DMS 273 (cell line): ENCODE measurements at regions not wholly inside any gene's neighbourhood (a gene's known extent, or its start where the extent isn't known, plus 50 kb on each side); places are given as distances from the start of the nearest gene placed in this dataset.

ENCODE experiments used
- DNase-seq: peaks from one replicate; lab custom pipeline; 2025; ENCODE audit not compliant: unreplicated experiment; lab: John Stamatoyannopoulos, UW

DNA sequence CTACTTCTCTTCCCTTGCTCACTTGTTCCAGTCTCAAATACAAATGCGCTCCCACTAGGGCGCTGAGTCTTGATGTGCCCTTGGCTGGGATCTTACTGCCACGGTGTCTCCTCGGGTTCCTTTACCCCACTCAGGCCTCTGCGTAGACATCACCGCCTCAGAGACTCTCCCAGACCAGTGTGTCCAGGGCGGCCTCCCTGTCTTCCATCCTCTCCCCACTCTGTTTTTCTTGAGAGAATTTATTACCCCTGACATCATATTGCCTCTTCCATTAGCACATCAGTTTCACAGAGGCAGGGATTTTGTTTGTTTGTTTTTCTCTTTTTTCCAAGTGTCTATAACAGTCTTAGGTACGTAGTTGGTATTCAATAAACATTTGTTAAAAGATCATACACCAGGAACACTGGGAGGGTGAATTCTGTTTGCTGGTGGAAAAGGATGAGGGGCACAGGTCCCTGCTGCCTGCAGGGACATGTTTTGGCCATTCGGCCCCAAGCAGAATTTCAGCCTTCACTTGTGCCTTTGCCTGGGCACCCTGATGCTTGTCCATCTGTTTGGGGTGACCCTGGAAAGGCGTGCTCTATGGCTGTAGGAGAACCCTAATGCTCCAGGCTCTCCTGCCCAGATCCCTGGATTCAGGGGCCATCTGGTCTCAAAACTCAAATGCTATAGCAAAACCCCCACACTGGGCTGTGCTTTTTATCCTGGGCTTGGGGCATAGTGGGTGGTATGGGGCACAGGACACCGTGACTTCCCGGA lies 55.0 kb downstream of the RPL37A start:
- DNase-seq = peak; percentile 25

DNA sequence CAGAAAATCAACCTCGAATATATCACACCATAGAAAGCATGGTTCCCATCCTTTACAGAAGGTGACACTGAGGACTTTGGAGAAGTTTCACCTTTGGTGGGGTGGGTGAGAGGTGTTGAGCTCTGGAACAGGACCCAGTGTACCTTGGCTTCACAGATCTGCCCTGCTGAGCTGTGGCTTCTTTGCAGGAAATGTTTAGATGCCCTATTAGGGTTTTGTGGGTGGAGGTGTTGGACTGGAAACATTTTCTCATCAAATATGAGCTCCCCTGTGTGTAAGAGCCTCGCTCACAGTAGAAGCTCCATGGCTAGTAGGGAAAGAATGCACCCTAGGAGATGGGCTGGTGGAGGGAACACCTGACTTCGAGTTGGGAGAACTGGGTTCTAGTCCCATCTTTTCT lies 55.6 kb downstream of the RPL37A start:
- no peak for DNase-seq

DNA sequence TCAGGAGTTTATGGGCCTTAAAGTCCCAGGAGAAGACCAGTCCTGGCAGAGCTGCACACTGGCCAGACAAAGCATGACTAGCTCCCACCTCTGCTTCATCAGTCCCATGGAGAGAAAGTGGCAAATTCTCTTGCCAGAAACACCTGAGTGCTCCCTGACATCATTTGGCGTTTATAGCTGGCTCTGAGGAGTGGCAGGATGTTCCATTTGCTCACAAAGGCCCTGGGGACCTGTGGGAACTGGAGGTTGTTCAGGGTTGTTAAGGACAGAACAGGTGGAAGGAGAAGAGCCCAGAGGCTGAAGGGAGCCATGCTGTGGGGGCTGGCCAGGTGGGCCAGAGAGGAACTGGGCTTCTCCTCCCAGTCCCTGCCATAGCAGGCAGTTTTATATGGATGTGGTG lies 56.1 kb downstream of the RPL37A start:
- peak; percentile 86 for DNase-seq

DNA sequence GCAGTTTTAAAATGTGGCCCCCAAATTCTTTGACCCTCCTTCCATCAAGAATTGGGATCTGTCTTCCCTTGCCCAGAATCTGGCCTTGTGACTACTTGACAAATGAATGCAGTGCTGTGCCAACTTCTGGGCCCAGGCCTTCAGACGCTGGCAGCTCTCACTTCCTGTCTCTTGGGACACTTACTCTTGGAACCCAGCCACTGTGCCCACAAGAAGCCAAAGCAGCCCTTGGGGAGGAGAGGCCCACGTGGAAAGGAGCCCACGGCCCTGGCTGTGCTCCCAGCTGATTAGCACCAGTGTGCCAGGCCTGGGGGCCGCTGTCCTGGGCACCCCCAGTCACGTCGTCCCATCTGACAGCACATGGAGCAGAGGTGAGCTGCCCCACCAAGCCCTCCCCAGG lies 56.6 kb downstream of the RPL37A start:
- DNase-seq = peak; percentile 96

DNA sequence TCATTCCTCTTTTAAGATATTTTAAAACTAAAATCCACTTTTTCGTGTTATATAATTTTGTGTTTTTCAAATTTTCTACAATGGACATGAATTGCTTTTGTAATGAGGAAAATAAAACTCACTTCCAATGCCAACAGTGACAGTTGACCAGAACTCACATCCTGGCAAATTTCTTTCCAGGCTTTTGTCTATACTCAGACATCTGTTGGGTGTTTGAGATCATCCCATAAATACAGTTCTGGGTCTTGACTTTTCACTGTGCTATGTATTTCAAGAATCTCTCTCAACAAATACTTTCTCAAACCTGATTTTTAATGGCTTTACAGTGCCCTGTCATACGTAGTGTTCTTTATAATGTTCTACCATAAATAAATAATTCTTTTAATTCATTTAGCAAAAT lies 57.6 kb downstream of the RPL37A start:
- DNase-seq = peak; percentile 67

DNA sequence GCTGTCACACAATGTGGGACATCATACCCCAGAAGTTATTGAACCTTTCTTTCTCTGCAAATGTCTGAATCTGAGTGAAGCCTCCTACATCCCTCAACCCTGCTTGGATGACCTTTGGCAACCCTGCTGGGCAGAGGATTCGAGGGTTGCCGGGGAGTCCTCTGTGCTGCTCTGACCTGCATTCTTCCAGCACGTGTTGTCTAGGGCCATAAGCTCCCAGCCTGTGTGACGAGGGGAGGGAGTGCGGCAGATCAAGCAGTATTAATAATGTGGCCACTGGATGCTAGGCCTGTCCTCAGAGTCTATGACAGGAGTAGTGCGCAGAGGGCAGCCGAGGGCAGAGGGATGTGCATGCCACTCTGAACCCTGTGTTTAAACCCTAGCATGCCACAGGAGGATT lies 58.8 kb downstream of the RPL37A start:
- no peak for DNase-seq

DNA sequence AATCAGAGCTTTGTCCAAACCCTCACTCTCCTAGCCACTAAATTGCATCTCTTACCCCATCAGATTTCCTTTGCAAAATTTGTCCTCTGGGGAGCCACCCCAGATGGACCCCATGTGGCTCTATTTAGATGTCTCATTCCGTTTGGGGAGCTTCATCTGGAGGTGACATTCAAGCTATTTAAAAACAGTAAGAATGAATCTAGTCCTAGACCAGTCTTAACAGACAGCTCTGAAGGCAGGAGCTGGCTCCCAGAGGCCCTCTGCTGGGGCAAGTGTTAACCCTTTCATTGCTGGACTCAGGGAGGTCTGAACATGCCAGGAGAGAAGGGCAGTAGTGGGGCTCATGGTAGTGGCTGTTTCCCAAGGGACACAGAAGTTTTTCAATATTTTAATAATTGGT lies 59.2 kb downstream of the RPL37A start:
- peak; percentile 46 for DNase-seq

DNA sequence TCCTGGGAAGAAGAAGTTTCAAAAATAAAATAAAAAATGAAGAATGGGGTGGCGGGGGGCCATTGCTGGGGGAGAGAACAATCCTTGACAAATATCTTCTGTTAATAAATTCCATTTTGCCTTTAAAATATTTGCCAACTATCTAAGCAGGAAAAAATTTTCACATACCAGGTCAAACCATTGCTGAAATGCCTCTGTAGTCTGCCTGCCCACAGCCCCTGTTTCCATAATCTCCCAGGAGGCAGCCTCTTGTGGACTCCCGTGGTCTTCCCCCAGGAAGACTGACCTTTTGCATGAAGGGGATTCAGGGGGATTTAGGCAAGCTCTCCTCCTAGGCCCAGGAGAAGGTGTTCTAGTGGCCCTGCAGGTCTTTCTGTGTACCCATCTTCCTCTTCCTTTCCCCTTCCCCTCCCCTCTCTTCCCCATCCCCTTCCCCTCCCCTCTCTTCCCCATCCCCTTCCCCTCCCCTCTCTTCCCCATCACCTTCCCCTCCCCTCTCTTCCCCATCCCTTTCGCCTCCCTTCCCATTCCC lies 61.0 kb downstream of the RPL37A start:
- DNase-seq = no peak

DNA sequence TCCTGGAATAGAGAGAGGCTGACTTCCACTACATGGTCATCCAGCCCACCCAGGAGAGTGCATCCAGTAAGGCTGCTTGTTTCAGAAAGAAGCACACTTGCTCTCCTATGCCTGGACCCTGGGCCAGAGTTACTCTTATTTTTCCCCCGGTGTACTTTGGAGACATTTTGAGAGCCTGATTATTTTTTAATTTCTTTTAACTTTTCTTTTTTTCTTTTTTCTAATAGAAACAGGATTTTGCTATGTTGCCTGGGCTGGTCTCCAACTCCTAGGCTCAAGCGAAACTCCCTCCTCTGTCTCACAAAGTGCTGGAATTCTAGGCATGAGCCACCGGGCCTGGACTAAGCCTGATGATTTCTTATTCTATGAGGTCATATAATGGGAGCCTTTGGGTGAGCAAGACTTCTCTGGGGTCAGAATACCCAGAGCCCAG lies 62.2 kb downstream of the RPL37A start:
- DNase-seq = no peak

DNA sequence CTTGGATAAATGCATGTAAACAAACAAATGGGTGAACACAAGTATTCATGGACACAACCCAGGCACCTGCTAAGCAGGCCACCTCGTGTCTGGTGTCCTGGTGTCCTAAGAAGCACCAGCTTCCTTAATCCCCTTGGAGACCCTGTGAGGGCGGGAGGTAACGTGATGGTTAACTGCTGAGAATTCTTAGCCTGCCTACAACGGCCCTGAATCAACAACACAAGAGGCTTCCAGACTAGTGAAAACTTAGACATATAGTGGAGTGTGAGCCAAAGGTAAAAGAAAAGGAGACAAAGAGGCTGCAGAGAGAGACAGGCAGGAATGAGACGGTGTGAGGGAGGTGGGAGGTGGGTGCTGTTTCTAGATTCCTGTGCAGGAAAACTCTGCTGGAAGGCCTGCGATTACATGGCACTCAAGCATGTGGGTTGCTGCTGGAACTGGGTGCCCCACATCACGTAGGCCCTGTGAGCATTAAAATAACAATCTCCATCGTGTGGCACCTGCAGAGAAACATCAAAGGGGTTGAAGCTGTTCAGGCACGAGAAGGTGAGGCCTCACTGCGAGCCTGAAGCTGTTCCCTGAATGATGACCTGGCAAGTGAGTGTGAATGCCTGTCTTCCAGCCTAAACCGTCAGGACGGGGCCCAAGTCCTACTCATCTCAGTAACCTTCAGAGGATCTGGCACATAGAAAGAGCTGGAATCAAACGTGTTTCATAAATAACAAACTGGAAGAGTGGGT lies 64.2 kb downstream of the RPL37A start:
- DNase-seq = no peak

DNA sequence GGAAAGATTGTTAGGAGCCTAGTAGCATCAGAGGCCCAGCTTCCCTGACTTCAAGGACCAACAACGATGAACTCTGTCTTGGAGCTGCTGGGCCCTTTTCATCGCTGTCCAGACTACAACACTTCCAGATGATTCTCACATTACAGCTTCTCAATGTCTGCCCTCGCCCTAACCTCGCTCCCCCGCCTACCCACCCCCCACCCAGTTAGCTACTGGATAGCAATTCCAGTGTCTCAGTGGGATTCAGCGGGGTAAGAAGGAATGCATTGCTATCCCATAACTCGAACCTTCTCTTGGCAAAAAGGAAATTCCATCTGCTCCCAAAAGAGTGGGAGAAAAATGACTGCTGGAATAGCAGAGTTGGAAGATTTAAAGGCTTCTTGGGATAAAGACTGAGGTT lies 65.0 kb downstream of the RPL37A start:
- DNase-seq = no peak

DNA sequence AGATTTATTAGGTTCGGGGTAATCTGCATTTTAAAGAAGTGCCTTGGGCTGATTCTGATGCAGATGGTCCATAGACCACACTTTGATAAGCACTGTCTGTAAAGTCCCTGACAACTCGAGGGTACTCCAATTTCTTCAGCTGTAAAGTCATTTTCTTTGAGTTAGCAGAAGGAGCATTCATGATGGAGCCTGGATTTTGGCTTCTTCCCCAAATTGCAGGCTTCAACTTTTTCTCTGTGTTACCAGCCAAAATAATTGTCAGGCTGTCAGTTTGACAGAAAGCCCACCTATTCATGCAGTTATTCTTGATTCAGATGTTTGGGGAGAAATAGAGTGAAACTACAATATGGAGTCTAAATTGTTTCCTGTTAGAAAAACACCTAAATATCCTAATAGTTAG lies 66.0 kb downstream of the RPL37A start:
- no peak for DNase-seq

DNA sequence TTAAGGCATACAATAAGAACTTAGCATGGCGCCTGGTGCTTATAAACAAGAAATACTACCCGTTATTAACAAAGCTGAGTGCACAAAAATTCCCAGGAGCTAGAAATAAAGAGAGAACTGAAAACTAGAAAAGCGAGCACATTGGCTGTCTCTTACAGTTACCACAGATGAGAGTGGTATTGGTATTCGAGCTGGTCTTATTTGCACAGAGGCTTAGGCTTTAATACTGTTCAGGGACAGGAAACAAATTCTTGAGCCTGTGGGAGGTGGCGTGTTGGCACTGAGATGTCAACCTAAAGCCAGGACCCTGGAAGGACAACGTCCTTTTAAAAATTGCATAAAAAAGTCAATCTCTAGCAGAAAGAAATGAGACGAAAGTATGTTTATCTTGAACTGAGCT lies 67.3 kb upstream of the IGFBP2 start:
- no peak for DNase-seq

DNA sequence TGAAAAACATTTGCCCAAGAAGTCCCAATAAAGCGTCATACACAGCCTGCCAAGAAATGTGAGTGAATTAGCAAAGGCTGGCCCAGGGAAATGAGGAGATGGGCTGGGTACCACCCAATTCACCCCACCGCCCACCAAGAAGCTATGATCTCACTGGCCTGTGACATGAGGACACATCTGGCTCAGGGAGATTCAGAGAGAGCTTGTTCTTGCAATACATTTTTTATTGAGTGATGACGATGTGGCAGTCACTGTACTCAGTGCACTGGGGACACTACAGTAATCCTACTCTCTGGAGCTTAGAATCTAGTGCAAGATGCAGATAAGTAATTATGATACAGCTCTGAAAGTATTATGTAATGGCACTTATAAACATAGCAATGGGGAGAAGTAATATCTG lies 64.6 kb upstream of the IGFBP2 start:
- no peak for DNase-seq

DNA sequence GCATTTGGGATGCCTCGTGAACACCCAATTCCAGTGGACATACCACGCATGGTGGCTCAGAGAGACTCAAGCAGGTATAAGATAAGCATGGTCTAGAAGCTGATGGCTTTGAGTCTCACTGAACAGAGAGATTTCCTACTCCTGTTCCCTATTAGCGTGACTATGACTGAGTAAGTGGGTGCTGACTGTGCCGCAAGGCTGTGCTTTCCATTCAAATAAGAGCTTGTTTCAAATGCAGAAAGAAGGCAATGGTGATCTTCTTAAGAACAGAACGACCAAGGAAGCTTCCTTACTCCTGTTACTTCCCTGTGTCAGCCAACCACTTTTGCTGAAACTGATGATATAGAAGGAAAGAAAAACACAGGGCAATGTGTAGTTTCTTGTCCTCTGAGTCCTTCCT lies 63.5 kb upstream of the IGFBP2 start:
- no peak for DNase-seq

DNA sequence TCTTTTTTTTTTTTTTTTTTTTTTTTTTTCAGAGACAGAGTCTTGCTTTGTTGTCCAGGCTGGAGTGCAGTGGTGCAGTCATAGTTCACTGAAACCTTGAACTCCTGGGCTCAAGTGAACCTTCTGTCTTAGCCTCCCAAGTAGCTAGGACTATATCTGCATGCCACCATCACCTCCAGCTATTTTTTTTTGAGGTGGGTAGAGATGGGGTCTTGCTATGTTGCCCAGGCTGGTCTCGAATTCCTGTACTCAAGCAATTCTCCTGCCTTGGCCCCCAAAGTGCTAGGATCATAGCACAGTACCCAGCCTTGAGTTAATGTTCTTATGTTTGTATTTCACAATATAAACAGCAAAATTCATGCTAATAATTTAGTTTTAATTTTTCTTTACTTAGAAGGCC lies 62.9 kb upstream of the IGFBP2 start:
- DNase-seq = no peak

DNA sequence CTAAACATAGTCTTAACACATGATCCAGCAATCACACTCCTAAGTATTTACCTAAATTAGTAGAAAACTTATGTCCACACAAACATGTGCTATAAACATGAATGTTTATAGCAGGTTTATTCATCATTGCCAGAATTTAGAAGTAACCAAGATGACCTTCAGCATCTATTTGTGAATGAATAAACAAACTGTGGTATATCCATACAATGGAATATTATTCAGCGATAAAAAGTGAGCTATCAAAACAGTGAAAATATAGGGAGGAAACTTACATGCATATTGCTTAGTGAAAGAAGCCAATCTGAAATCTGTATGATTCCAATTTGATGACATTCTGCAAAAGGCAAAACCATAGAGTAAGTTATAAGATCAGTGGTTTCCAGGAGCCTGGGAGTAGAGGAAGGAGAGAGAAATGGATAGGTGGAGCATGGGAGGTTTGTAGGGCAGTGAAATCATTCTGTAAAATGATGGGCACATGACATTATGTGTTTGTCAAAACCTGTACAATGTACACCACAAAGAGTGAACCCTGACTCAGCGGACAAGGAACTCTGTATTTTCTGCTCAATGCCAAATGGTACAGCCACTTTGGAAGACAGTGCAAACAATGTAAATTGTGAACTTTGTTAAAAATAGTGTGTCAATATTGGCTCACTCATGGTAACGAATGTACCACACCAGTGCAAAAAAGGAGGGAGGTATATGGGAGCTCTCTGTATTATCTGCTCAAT lies 61.9 kb upstream of the IGFBP2 start:
- no peak for DNase-seq

DNA sequence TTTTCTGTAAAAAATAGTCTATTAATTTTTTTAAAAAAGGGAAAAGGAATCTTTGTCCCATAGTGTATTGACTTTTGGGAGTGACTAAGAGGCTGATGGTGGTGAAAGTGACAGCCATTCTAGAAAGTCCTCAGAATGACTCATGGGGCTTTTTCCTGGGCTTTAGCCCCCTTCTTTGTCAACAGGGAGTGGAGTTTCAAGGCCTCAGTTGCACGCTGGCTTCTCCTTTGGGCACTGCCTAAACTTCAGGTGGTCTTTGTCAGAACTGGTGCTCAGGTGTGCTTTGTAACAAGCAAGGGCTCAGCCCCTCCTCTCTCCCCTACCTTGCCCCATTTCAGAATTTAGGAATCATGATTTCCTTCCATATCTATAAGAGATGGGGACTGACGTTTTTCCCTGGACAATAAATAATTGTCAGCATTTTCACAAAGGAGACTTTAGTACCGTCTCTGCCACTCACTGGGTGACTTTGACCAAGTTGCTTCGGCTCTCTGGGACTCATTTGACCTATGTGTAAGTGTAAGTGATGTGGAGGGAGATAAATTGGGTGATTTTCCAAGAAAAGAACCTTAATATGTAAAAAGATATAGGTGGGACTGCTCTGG lies 61.2 kb upstream of the IGFBP2 start:
- DNase-seq = no peak

DNA sequence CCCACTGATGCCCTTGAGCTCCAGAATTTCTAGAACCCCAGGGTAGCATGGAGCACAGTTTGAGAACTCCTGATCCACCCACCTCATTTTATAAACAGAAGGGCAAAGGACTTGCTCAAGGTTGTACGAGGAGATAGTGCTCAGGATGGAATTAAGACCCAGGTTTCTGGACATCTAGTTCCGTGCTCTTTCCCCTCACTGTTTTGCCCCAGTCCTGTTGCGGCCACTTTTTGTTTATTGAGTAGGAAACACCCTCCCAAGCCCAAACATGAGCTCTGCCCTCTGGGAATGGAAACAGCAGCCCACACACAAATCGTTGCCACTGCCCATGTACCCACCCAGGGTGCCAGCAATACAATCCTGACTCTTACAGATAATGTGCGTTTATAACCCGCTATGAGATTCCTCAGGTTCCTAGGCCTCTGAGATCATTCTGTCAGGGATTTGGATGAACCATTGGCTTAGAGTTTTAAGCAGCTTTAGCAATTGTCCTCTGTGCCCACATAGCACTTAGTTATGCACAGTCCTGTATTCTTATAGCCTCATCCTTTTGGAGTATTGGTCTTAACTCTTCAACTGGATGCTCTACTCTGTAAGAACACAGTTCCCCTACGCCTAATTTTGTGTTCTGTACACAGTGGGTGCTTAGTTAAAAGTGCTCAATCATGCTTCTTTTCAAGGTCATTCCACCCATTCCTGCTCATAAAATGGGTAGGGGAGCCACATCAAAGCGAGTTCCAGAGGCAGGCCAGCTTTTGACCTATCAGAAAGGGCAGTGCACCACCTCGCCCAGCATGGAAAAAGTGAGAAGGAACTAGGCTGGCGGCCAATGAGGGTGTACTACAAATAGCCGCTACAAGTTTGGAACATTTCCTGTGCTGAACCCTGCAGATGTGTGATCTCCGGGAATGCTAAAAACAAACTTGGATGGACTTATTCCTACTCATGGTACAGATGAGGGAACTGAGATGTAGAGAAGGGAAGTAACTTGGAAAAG lies 60.3 kb upstream of the IGFBP2 start:
- DNase-seq = no peak

DNA sequence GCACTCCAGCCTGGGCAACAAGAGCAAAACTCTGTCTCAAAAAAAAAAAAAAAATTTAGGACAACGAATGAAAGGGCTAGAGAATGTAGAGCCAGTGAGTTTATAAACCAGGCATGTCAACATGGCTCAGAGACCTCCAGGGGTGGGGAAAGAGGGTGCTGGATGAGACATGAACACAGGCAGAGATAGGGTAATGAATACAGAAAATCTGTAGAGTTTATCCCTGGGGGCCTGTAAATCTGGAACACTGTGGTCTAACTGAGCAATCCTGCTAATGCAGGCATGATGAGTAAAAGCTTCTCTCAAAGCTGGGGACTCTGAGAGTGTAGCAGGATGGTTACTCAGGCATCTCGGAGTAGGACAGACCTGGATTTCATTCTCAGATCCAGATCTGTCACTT lies 59.2 kb upstream of the IGFBP2 start:
- DNase-seq = peak; percentile 17
